GM21367 (cell line): ENCODE measurements at regions not wholly inside any gene's neighbourhood (a gene's known extent, or its start where the extent isn't known, plus 50 kb on each side); places are given as distances from the start of the nearest gene placed in this dataset.

Experiments used
- ATAC-seq: cut with Tn5 transposase; IDR thresholded peaks from one replicate; pipeline ENCODE4 v1.9.1; 2021; ENCODE audit not compliant: unreplicated experiment

DNA sequence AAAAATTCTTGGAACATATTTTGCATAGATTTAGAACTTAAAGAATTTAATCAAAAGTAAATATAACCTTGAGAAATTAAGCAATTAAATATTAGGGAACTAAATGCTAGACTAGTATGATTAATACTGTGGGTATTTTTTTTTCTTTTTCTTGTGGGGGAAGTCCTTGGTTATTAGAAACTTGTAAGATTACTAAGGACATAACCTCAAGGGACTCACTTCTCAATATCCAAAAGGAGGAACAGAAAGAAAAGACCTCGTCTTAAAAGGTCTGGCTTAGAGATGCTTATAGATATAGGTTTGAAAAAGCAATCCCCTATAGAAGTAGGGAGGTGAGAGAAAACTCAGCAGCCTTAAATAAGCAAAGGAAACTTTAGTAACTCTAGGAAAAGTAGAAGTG lies 368.5 kb downstream of the INSC start:
- peak; percentile 59 for ATAC-seq

DNA sequence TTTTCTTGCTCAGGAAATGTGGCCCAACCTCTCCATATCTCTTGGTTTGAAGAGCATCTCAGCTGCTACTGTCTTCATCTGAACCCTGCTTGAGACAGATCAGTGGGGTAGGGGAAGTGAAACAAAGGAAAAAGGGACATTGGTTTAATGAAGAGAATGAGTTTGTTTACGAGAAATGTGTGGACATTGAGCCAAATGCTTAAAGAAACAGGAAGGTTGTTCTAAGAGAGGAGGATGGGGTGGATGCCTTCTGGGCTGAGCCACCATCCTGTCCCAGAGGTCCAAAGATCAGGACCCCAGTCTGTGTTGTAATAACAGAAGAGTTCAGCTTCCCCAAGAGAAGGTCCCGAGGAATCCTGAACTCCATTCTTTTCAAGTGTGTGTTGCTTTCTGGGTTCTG lies 369.7 kb downstream of the INSC start:
- no peak for ATAC-seq

DNA sequence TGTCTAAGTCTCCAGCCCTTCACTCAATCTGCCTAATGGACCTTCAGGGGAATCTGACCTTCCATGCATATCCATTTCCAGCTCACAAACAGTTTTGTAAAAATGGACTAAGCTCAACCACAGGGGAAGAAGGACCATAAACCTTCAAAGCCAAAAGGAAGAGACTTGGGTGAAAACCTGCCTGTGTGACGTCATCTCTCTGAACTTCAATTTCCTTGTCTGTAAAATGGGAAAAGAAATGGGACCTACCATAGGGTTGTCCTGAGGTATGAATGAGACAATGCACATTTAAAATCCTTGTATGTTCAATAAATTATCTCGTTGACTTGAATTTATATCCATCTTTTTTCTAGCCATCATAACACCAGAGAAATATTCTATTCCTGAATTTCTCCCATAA lies 370.7 kb downstream of the INSC start:
- no peak for ATAC-seq

DNA sequence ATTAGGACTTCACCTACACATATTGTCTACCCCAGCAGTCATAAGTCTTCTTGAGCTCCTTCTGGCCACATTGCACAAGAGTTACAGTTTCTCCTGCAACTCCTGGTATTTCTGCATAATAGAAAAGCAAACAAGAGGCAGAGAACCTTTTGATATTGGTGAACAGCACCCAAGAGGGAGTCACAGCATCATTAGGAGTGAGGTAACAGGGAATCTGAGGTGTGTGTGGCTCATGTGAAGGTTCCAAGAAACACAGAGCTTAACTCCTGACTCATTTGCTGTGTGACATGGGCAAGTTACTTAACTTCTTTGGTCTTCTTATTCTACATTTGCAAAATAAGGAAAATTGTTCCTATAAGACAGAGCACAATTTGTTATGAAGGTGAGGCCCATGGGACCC lies 374.6 kb downstream of the INSC start:
- ATAC-seq = no peak

GRCh38 chr11:15490535-15490934 lies 375.8 kb downstream of the INSC start:
- ATAC-seq = no peak

DNA sequence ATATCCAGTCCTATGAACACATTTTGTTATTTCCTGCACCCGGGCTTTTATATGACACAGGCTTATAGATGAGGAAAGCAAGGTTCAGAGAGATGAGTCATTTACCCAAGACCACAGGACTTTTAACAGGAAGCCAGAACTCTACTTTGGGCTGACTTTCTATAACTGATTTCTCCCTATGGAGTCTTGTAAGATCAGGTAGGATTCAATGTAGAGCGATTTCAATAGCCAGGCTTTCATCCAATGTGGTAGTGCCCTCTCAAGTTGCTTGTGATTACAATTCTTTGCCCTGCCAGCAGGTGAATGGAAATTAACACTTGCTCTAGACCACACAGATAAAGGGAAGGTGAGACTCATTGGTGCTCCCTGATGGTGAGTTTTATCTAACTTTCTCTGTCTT lies 378.3 kb downstream of the INSC start:
- ATAC-seq = no peak

DNA sequence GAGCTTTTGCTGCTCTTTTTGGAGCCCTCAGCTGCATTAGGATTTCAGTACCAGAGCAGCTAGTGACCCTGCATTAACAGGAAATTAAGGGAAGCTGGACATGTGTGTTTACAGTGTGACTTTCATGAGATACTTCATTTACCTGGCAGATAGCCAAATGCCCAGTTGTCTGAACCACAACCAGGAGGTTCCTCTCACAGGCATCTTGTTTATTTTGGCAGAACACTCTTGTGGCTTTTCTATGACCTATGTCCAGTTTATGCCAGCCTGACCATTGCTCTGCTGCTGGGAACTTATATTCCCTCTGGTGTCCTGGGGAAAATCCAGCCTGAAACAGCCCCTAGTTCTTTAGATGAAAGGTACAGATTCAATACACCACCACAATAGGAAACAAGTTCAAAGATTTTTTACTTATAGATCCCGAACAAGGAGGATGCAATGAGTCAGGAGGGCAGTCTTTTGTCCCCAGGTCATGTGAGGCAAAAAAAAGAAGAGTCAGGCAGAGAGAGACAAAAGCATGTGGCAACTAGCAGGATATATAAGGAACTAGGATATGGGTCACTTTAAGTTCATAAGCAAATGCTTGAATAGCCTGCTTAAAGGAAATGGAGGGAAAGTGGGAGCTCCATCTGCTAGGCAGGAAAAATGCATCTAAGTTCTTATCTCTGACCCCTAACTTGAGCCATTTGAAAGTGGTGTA lies 379.3 kb downstream of the INSC start:
- ATAC-seq = no peak

DNA sequence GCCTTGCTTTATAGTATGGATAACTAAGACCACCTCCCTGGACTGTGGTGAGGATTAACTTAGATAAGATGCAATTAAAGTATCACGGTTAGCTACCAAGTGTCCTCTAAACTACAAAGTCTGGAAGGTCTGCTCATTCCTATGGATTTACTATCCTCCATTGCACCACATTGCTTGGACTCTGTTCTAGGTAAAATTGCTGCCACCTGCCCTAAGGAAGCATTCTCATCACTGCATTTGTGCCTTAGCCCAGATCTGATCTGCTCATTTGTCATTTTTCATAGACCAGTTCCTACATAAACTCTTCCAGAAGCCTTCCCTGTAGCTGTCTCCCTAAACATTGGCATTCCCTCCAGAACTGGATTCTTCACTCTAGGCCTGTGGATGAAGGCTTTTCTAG lies 380.0 kb downstream of the INSC start:
- no peak for ATAC-seq

- ATAC-seq = no peak
Observed at GRCh38 chr11:15495462-15495861, 380.7 kb downstream of the INSC start.

DNA sequence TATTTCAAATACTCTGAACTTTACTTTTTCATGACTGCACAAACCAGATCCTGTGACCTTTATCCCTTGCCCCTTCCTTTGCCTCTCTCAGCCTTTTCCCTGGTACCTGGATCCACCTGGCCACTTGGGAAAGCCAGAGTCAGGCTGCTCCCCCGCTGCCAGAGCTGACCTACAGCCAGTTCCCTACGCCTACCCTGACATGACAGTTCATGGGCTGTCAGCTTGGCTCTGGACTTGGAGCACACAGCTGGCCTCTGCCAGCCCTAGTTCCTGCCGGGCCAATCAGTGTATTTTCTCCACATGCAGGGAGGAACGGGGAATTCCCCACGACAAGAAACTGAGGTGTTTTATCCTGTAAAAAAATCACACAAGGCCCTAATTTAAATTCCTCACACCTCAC lies 382.6 kb downstream of the INSC start:
- ATAC-seq = no peak

DNA sequence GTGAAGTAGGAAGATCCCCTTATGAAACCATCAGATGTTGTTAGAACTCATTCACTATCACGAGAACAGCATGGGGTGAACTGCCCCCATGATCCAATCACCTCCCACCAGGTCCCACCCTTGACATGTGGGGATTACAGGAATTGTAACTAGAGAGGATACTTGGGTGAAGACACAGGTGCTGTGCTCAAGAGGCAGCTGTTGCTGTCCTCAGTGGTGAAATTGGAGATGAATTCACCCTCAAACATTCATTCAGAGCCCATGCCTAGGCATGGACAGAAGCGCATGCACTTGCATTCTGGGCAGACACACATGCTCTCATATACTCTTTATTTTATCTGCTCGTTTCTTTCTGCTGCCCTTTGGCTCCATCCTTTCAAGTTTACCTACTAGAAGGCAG lies 385.0 kb downstream of the INSC start:
- no peak for ATAC-seq

DNA sequence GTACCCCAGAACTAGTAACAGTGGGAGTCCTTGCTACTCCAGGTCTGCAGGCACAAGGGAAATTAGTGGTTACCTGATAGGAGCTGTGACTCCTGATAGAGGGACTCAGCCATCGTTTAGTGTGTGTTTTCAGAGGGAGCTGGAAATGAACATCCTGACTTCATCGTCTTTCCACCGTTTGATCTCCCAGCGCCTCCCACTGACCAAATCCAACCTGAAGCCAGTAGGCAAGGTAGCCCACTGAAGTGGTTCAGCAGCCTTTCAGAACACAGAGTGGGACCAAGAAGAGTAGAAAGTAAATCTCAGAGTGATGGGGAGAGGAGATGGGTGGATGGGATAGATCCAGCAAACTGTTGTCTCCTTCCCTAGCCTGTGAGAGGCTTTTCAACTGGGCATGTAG lies 385.9 kb downstream of the INSC start:
- ATAC-seq = no peak

DNA sequence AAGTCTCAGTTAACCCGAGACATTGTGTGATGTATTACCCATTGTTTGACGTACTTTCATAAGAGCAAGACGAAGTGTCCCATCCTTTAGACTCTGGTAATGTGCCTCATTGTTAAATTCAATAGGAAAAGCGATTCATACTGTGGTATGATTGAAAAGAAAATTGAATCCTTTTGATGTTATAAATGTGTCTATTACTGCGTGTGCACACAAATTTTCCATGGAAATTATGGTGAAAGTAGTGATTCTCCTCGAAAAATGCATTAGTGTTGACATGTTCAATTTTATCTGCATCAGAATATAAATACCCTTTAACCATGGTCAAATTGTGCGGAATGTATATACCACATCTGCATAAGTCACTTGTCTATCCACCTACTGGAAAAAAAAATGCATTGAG lies 386.8 kb downstream of the INSC start:
- ATAC-seq = no peak

GRCh38 chr11:15505155-15505554 lies 390.4 kb downstream of the INSC start:
- no peak for ATAC-seq

GRCh38 chr11:15507592-15507991 lies 392.9 kb downstream of the INSC start:
- no peak for ATAC-seq

DNA sequence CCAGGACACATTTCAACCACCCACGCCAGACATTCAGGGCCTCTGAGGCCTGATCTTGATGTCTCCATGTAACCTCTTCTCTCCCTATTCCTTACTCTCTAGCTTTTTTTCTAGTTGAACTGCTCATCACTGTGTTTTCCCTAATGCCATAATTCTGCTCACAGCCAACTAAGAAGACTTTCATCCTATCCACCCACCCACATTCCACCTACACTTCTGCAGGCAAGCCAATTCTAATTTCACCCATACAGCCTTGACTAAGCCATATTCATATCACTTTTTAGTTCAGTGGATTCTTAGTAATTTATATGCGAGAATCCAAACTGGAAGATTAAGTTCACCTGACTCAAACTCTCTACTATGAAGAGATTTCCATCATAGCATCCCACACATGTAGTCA lies 394.4 kb downstream of the INSC start:
- ATAC-seq = no peak

GRCh38 chr11:15519124-15519791 lies 404.5 kb downstream of the INSC start:
- ATAC-seq = no peak

DNA sequence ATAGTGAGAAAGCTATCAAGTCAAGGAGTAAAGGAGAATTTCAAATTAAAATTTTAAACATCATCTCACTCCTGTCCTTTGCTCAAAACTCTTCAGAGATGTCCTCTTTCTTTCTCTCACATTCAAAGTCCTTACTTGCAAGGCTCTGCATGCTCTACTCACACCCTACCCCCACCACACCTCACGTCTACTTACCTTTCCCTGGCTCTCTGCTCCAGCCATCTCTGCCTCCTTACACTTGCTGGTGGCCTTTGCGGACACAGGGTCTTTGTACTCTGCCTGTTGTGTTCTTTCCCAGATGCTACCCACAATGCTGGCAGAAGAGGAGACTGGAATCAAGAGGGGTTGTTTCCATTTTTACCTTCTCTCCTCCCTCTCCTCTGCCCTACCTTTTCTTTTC lies 405.2 kb downstream of the INSC start:
- ATAC-seq = no peak

GRCh38 chr11:15523543-15523942 lies 408.8 kb downstream of the INSC start:
- ATAC-seq = no peak

GRCh38 chr11:15525582-15525981 lies 410.9 kb downstream of the INSC start:
- no peak for ATAC-seq

GRCh38 chr11:15526032-15526431 lies 411.3 kb downstream of the INSC start:
- no peak for ATAC-seq

- no peak for ATAC-seq
Observed at GRCh38 chr11:15526859-15527450, 412.2 kb downstream of the INSC start.

DNA sequence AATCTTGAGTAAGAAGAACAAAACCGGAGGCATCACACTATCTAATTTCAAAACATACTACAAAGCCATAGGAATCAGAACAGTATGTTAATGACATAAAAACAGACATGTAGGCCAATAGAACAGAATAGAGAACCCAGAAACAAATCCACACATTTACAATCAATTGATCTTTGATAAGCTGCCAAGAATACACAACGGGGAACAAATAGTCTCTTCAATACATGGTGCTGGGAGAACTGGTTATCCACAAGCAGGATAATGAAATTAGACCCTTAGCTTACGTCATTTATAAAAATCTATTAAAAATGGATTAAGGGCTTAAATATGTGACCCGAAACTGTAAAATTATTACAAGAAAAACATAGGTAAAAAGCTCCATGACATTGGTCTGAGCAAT lies 417.7 kb downstream of the INSC start:
- ATAC-seq = no peak
